Pancreas (tissue), 10 donors: ENCODE measurements at regions not wholly inside any gene's neighbourhood (a gene's known extent, or its start where the extent isn't known, plus 50 kb on each side); places are given as distances from the start of the nearest gene placed in this dataset.

Experiments used
- ATAC-seq, 4 donors: fragments of 200-7000 bp; cut with Tn5 transposase; one replicate each; pipeline versions ENCODE4 v1.8.0 to v1.9.1; 2020; ENCODE audit warnings: mild to moderate bottlenecking in 4 of 4, moderate library complexity in 4 of 4
- DNase-seq, 6 donors: peaks; one replicate each; pipeline ENCODE4 v3.0.0-alpha.2; 2020
- FAIRE-seq: peaks from 2 replicates; lab custom pipeline; 2012; peaks lifted over from hg19 to GRCh38; lab: Jason Lieb, UNC
- H3K27ac ChIP-seq, 4 donors: fragments of 200-600 bp; sonication (generic); 1 replicate in 3 of 4; 2 replicates in 1 of 4; pipeline versions ENCODE4 v1.5.0 to v1.8.0; 2020
- H3K27me3 ChIP-seq, 4 donors: fragments of 200-600 bp; one replicate each; pipeline ENCODE4 v1.8.0; 2021
- H3K36me3 ChIP-seq, 3 donors: fragments of 200-600 bp; sonication (generic) in 1 of 3; one replicate each; pipeline versions ENCODE4 v1.5.0 to v1.8.0; 2020 to 2021
- H3K4me1 ChIP-seq, 3 donors: fragments of 200-600 bp; one replicate each; pipeline ENCODE4 v1.8.0; 2021
- H3K4me3 ChIP-seq, 4 donors: fragments of 200-600 bp; sonication (generic) in 2 of 4; one replicate each; pipeline versions ENCODE4 v1.5.0 to v1.8.0; 2020 to 2021
- H3K9me3 ChIP-seq, 4 donors: fragments of 200-600 bp; one replicate each; pipeline ENCODE4 v1.8.0; 2021
- WGBS, 2 donors: extraction: QIAGEN DNeasy Blood & Tissue Kit; methylation state at CpG; one replicate each; pipeline ENCODE4 v1.1.7; 2013; 5-methylcytosine and 5-hydroxymethylcytosine counted together
- intact Hi-C, 3 donors: fragments of 100-400 bp; cut with DNase I; formaldehyde crosslinking; loops; one replicate each; pipeline versions ENCODE4 v1.11.1 to v1.14.2; 2022
- TF ChIP-seq, protein P1 (sequence below), 4 donors: fragments of 200-600 bp; sonication (generic) in 3 of 4; IDR thresholded peaks; one replicate each; pipeline versions ENCODE4 v1.5.0 to v1.8.0; 2021; ENCODE audit warnings: antibody characterized with exemption in 4 of 4
- donor health status: healthy with polysubstance abuse.
- donor health status: DM: no; HTN: no; CAD: no; lungs with moderate emphysema.
- donor health status: DM: no; HTN: no; CAD: no.
- donor health status: control.
- donor health status: control.
- donor health status: Bipolar disorder and iron deficiency.
- donor health status: DM: yes; HTN: yes; CAD: no.
- donor health status: DM: no; HTN: no; CAD: no.
- donor health status: DM: no; HTN: no; CAD: no.
- donor health status: DM: yes; HTN: yes; CAD: no.

DNA sequence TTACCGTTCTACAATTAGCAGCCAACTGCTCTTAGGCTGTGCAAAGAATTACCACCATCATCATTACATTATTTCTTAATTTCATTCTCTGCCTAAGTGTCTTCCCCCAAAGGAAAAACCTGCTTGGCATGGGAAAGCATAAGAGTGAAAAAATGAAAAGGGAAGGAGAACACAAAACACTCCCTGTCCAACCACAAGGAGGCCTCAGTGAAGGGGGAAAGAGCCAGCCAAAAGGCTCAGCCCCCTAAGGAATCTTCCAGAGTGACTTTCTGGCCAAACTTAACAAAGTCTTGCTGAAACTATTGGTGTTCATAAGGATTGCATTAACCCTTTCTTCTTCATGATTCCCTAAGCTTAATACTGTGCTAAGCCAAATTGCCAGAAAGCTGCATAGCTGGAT lies 287.4 kb downstream of the SMARCA1 start:
- TF ChIP-seq, protein P1, sequence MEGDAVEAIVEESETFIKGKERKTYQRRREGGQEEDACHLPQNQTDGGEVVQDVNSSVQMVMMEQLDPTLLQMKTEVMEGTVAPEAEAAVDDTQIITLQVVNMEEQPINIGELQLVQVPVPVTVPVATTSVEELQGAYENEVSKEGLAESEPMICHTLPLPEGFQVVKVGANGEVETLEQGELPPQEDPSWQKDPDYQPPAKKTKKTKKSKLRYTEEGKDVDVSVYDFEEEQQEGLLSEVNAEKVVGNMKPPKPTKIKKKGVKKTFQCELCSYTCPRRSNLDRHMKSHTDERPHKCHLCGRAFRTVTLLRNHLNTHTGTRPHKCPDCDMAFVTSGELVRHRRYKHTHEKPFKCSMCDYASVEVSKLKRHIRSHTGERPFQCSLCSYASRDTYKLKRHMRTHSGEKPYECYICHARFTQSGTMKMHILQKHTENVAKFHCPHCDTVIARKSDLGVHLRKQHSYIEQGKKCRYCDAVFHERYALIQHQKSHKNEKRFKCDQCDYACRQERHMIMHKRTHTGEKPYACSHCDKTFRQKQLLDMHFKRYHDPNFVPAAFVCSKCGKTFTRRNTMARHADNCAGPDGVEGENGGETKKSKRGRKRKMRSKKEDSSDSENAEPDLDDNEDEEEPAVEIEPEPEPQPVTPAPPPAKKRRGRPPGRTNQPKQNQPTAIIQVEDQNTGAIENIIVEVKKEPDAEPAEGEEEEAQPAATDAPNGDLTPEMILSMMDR (IDR thresholded peaks at IDR 0.05): no peak
- intact Hi-C loops: no loop called here
- Histone ChIP-seq H3K27ac (no peak overlapping the region), H3K4me3 (no peak overlapping the region), H3K36me3 (no peaks in the 10 kb centered on the region), H3K9me3 (no peaks in the 10 kb centered on the region), H3K27me3 (peaks cover 0 to 5% (median 0%) of the 10 kb centered on the region in 4 donors), H3K4me1 (no peaks in the 10 kb centered on the region)
- no peak for FAIRE-seq
- 45 to 48% methylated on average over 1 of the region's 1 CpG for WGBS, 2 donors
- ATAC-seq: no peak
- no peak for DNase-seq

DNA sequence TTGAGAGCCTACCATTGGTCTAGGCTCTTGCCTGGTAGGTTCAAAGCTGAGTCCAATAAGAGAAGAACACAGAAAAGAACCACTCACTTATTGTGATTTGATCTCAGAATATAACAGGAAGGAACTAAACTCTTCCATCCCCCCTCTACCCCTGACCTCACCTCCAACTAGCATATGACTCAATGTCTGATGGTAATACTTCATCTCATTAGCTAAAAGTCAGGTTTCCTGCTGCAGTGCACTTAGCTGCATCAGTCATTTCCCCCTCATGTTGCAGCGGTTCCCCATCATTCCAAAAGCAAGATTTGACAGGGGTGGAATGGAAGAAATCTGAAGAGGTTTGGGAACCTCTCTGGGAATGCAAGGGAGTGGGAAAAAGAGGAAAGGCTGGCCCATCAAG lies 289.5 kb downstream of the SMARCA1 start:
- TF ChIP-seq, protein P1 (IDR thresholded peaks at IDR 0.05): no peak
- H3K4me1 ChIP-seq: no peaks in the 10 kb centered on the region
- peaks cover 0 to 5% (median 0%) of the 10 kb centered on the region in 4 donors for H3K27me3 ChIP-seq
- no peak overlapping the region for H3K4me3 ChIP-seq
- no peak overlapping the region for H3K27ac ChIP-seq
- no peak for ATAC-seq
- intact Hi-C loops: no loop called here
- no peak for DNase-seq
- no peaks in the 10 kb centered on the region for H3K36me3 ChIP-seq
- H3K9me3 ChIP-seq: no peaks in the 10 kb centered on the region
- 35 to 49% methylated on average over 1 of the region's 1 CpG for WGBS, 2 donors
- no peak for FAIRE-seq

DNA sequence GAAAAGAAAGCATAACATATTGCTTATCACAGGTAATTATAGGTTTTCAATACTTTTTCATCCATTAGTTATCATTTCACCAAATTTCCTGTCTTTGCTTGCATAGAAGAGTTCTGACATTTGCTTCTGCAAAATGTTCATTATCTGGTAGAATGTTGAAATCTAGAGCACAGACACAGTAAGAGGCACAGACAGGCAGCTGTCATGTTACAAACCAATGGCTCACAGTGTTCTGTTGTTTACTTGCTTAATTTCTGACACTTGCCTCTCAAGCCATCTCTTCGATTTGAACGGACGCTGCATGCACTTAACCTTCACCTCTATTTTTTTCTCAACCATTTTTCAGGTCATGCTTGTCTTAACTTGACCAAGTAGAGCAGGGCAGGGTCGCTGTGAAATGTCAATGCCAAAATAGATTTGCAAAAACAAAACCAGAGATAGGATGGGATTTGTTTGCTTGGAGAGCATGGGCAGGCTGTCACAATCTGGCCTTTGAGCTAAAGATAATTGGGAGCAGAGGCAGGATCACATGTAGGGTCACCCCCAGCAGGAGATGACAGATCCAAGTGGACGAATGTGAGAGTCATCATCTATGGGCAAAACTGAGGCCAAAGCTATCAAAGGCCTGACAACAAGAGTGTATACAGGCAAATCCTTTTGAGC lies 292.3 kb downstream of the SMARCA1 start:
- no peak for DNase-seq
- Histone ChIP-seq H3K27ac (no peak overlapping the region), H3K4me1 (no peaks in the 10 kb centered on the region), H3K9me3 (no peaks in the 10 kb centered on the region), H3K27me3 (no peaks in the 10 kb centered on the region), H3K36me3 (no peaks in the 10 kb centered on the region), H3K4me3 (no peak overlapping the region)
- no peak for ATAC-seq
- no peak for FAIRE-seq
- intact Hi-C loops: no loop called here
- WGBS, 2 donors: 45 to 48% methylated on average over 5 of the region's 5 CpGs
- TF ChIP-seq, protein P1 (IDR thresholded peaks at IDR 0.05): no peak

DNA sequence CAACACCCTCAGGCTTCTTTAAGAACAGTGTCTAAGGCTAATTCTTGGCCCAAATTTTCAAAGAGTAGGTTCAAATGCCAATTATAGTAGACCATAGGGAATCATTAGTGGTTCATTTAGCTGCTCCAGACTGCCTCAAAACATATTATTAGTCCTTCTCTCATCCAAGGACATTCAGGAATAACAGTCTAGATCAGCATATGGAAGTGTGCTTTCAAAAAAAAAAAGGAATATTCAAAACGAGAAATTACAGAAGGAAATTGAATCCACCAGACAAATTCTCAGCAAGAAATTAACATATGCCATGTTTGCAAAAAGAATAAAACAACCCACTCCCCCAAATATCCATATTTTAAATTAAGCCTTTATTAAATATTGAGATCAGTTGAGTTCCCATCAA lies 293.1 kb downstream of the SMARCA1 start:
- Histone ChIP-seq H3K4me3 (no peak overlapping the region), H3K4me1 (no peaks in the 10 kb centered on the region), H3K27me3 (no peaks in the 10 kb centered on the region), H3K27ac (no peak overlapping the region), H3K36me3 (no peaks in the 10 kb centered on the region), H3K9me3 (no peaks in the 10 kb centered on the region)
- FAIRE-seq (no peak), DNase-seq (no peak), ATAC-seq (no peak)
- TF ChIP-seq, protein P1 (IDR thresholded peaks at IDR 0.05): no peak
- WGBS, 2 donors: 23 to 46% methylated on average over 1 of the region's 1 CpG
- intact Hi-C loops: no loop called here

DNA sequence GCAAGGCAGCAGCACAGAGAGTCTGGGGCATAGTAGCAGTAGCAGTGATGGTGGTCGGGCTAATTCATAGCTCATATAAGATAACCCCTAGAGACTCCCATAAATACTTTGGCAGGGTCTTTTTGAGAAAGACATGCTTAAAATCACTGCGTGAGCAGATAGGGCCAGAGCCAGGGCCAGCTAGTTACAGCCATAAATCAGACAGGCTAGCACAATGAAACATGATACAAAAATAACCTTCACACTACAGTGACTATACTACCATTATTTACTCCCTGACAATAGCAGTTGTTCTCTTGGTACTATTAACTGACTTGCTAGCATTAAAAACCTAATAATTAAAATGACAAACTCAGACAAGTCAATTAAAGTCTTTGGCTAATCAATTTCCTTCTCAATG lies 295.9 kb downstream of the SMARCA1 start:
- WGBS, 2 donors: 48 to 50% methylated on average over 2 of the region's 2 CpGs
- Histone ChIP-seq H3K9me3 (no peaks in the 10 kb centered on the region), H3K27ac (no peak overlapping the region), H3K4me1 (no peaks in the 10 kb centered on the region), H3K36me3 (no peaks in the 10 kb centered on the region), H3K4me3 (no peak overlapping the region), H3K27me3 (no peaks in the 10 kb centered on the region)
- TF ChIP-seq, protein P1 (IDR thresholded peaks at IDR 0.05): no peak
- DNase-seq (no peak), ATAC-seq (no peak), FAIRE-seq (no peak)
- intact Hi-C loops: no loop called here
